ENCODE measurements at regions not wholly inside any gene's neighbourhood (a gene's known extent, or its start where the extent isn't known, plus 50 kb on each side); places are given as distances from the start of the nearest gene placed in this dataset.
"Not testable (repeated sequence)": the region's sequence is repeated elsewhere in the genome, so short reads cannot be mapped to it uniquely, and the experiment has no call there.

DNA sequence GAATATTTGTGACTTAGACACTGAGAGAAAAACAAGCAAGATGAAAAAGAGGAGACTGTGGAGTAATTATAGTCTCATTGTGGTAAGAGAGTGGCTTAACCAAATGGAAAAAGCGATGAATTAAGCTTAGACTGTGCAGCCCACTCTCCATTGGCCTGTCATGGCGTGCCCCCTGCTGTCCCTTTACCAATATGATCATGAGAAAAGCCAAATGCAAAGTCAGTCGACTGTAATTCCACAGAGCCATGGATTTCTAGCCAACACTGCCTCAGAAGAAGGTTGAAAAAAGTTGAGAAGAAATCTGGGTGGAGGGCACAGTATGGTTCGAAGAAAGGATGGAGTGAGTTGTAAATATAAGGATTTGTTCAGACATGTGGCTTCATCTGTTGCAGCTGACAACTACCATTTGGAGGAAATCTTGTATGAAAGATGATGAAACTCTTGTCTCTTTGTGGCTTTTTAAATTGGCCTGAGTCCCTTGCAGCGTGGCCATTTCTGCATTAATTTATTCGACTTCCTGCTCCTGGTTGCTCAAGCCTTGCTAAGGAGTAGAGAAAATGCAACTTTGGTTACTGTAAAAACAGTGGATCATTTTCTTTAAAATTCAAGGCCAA is 251.4 kb downstream of the DOK5 start:
- H3K4me3 ChIP-seq (ENCODE audit: low read depth, low read length): no peak overlapping the region
- TF ChIP-seq, protein P1, sequence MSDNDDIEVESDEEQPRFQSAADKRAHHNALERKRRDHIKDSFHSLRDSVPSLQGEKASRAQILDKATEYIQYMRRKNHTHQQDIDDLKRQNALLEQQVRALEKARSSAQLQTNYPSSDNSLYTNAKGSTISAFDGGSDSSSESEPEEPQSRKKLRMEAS (IDR thresholded peaks at IDR 0.05; ENCODE audit: low read depth, low read length): no peak
- TF ChIP-seq CTCF (IDR thresholded peaks at IDR 0.05; ENCODE audit: low read depth, low read length) (no peak), MYC (IDR thresholded peaks at IDR 0.05; ENCODE audit: low read depth, low read length) (no peak), POLR2A (IDR thresholded peaks at IDR 0.05; ENCODE audit: extremely low read depth, insufficient read length) (no peak)
- peak; percentile 22 for DNase-seq (ENCODE audit: low read depth)

DNA sequence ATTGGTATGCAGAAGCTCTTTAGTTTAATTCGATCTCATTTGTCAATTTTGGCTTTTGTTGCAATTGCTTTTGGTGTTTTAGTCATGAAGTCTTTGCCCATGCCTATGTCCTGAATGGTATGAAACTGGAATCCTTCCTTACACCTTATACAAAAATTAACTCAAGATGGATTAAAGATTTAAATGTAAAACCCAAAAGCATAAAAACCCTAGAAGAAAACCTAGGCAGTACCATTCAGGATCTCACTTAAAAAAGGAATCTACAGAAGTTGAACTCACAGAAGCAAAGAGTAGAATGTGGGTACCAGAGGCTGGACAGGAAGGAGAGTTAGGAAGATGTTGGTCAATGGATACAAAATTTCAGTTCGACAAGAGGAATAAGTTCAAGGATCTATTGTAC is 249.9 kb downstream of the DOK5 start:
- not testable (repeated sequence) for H3K4me3 ChIP-seq (ENCODE audit: low read depth, low read length); DNase-seq (ENCODE audit: low read depth)

GRCh38 chr20:54723723-54724122 is 248.3 kb downstream of the DOK5 start:
- no peak for DNase-seq (ENCODE audit: low read depth)
- TF ChIP-seq POLR2A (IDR thresholded peaks at IDR 0.05; ENCODE audit: extremely low read depth, insufficient read length) (no peak), CTCF (IDR thresholded peaks at IDR 0.05; ENCODE audit: low read depth, low read length) (no peak), MYC (IDR thresholded peaks at IDR 0.05; ENCODE audit: low read depth, low read length) (no peak)
- TF ChIP-seq, protein P1 (IDR thresholded peaks at IDR 0.05; ENCODE audit: low read depth, low read length): no peak
- no peak overlapping the region for H3K4me3 ChIP-seq (ENCODE audit: low read depth, low read length)

DNA sequence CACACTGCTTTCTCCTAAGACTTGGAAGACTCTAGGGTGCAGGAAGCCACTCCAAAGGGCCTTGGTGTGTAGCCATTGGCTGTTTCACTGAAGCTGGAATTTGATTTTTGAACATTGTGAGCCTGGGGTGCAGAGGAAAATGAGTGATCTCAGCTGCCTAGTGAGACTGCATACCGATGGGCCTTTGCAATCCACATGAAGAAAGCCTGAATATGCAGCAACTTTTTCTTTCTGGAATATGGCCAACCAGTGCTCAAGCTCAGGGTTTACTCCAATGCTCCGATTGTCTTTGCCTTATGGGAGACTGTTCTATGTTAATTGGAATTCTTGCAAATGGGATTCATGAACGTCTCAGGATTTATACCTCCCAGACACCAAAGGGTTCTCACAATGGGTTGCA is 242.6 kb downstream of the DOK5 start:
- H3K4me3 ChIP-seq (ENCODE audit: low read depth, low read length): no peak overlapping the region
- no peak for DNase-seq (ENCODE audit: low read depth)
- no peak for TF ChIP-seq MYC (IDR thresholded peaks at IDR 0.05; ENCODE audit: low read depth, low read length)
- no peak for TF ChIP-seq CTCF (IDR thresholded peaks at IDR 0.05; ENCODE audit: low read depth, low read length)
- TF ChIP-seq, protein P1 (IDR thresholded peaks at IDR 0.05; ENCODE audit: low read depth, low read length): no peak
- no peak for TF ChIP-seq POLR2A (IDR thresholded peaks at IDR 0.05; ENCODE audit: extremely low read depth, insufficient read length)

DNA sequence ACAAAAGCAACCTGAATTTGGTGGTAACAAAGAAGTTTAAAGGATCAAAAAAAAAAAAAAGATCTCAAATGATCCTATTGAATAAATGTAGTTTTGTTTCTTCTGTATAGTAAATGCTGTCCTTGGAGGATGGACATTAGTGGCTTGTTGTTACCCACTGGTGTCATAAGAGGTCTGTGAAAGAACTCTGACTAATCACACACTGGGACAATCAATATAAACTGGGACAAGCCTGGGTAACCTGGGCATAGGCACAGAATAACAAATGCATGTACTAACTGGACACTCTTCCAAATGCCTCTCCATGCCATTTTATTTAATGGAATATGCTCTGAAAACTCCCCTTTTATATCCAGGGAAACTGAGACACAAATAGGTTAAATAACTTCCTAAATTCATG is 241.4 kb downstream of the DOK5 start:
- H3K4me3 ChIP-seq (ENCODE audit: low read depth, low read length): no peak overlapping the region
- no peak for DNase-seq (ENCODE audit: low read depth)
- TF ChIP-seq, protein P1 (IDR thresholded peaks at IDR 0.05; ENCODE audit: low read depth, low read length): no peak
- TF ChIP-seq POLR2A (IDR thresholded peaks at IDR 0.05; ENCODE audit: extremely low read depth, insufficient read length) (no peak), CTCF (IDR thresholded peaks at IDR 0.05; ENCODE audit: low read depth, low read length) (no peak), MYC (IDR thresholded peaks at IDR 0.05; ENCODE audit: low read depth, low read length) (no peak)

DNA sequence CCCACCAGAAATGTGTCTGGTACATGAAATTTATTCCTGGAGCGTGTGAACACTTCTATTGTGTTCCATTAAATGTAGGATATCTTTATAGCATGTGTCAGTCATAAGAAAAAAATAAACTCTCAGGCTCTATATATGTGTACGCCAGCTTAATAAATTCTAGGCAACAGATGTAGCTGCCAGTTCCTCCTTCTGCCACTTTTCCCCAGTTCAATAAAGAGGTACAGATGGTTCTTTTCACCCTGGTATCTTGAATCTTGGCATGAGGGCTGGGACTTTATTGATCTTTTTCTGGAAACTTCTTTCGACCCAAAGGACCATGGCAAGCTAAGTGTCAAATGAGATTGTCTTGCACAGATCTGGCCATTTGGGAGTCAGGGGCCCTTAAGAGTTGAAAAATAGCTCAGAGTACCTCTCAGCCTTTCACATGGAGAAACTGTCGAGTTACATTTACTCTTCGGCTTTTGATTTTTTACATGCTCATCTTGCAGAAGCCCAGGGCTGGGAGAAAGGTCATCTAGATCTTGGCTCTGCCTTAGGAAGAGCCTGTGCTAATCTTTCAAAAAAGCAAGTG is 240.9 kb downstream of the DOK5 start:
- no peak for DNase-seq (ENCODE audit: low read depth)
- TF ChIP-seq, protein P1 (IDR thresholded peaks at IDR 0.05; ENCODE audit: low read depth, low read length): no peak
- TF ChIP-seq POLR2A (IDR thresholded peaks at IDR 0.05; ENCODE audit: extremely low read depth, insufficient read length): no peak
- TF ChIP-seq CTCF (IDR thresholded peaks at IDR 0.05; ENCODE audit: low read depth, low read length): no peak
- TF ChIP-seq MYC (IDR thresholded peaks at IDR 0.05; ENCODE audit: low read depth, low read length): no peak

More for the DNA sequence above, 240.9 kb downstream of the DOK5 start:
- no peak overlapping the region for H3K4me3 ChIP-seq (ENCODE audit: low read depth, low read length)
